IMR-90 (cell line): ENCODE measurements at regions not wholly inside any gene's neighbourhood (a gene's known extent, or its start where the extent isn't known, plus 50 kb on each side); places are given as distances from the start of the nearest gene placed in this dataset.
A peak's percentile ranks its signal among the peaks of the same experiment; 100 is the strongest.

Experiments
- ATAC-seq: fragments of 200-7000 bp; cut with Tn5 transposase; 2 replicates; pipeline ENCODE4 v1.9.1; 2020; ENCODE audit warnings: low read depth, mild to moderate bottlenecking, moderate library complexity
- BruUV-seq: library from RNA; stranded (reverse); fragments of 400-500 nt; replicated peaks from 2 replicates; lab custom pipeline; 2021; lab: Mats Ljungman, UMichigan
- CTCF ChIA-PET: fragments of 300-600 bp; formaldehyde crosslinking; extraction: SDS; loops from one replicate; lab custom pipeline; 2021; ENCODE audit warnings: antibody characterized with exemption; lab: Yijun Ruan, JAX
- POLR2A ChIA-PET: fragments of 300-600 bp; sonication (Branson Sonifier 250); formaldehyde crosslinking; loops from one replicate; lab custom pipeline; 2022; ENCODE audit warnings: antibody characterized with exemption; ENCODE audit not compliant: unreplicated experiment; lab: Charles Lee
- DNase-seq: peaks from one replicate; pipeline ENCODE4 v3.0.0; 2013
- H2AFZ ChIP-seq: replicated peaks from 2 replicates; pipeline ENCODE3; 2013; ENCODE audit warnings: low read length, mild to moderate bottlenecking; ENCODE audit not compliant: poor library complexity
- H2AK5ac ChIP-seq: 2 replicates; pipeline ENCODE4 v1.6.1; 2013; ENCODE audit warnings: low read depth, low read length, inconsistent platforms
- H2AK9ac ChIP-seq: replicated peaks from 2 replicates; pipeline ENCODE3; 2013; ENCODE audit warnings: mild to moderate bottlenecking, low read depth, low read length, moderate library complexity; ENCODE audit not compliant: poor library complexity
- H2BK120ac ChIP-seq: 2 replicates; pipeline ENCODE4 v1.6.1; 2013; ENCODE audit warnings: low read depth, low read length, inconsistent platforms
- H2BK15ac ChIP-seq: 3 replicates; pipeline ENCODE4 v1.6.1; 2013; ENCODE audit warnings: low read depth, low read length, inconsistent platforms
- H2BK20ac ChIP-seq: 2 replicates; pipeline ENCODE4 v1.6.1; 2013; ENCODE audit warnings: low read depth, mild to moderate bottlenecking, inconsistent platforms, low read length, moderate library complexity
- H2BK5ac ChIP-seq: 2 replicates; pipeline ENCODE4 v1.6.1; 2013; ENCODE audit warnings: mild to moderate bottlenecking, low read depth, low read length, inconsistent platforms; ENCODE audit not compliant: poor library complexity, severe bottlenecking
- H3K14ac ChIP-seq: replicated peaks from 2 replicates; pipeline ENCODE4 v1.6.1; 2013; ENCODE audit warnings: low read depth, low read length, inconsistent platforms
- H3K18ac ChIP-seq: 2 replicates; pipeline ENCODE4 v1.6.1; 2013; ENCODE audit warnings: low read depth, low read length, control low read depth
- H3K23ac ChIP-seq: 2 replicates; pipeline ENCODE4 v1.6.1; 2013; ENCODE audit warnings: low read depth, low read length, inconsistent platforms
- H3K27ac ChIP-seq: 2 replicates; pipeline ENCODE4 v1.5.1; 2013; ENCODE audit warnings: mild to moderate bottlenecking, control low read depth, low read length; ENCODE audit not compliant: insufficient read depth
- H3K27me3 ChIP-seq: 2 replicates; pipeline ENCODE4 v1.6.1; 2013; ENCODE audit warnings: low read length; ENCODE audit not compliant: control insufficient read depth, insufficient read depth
- H3K36me3 ChIP-seq: 2 replicates; pipeline ENCODE4 v1.6.1; 2013; ENCODE audit warnings: low read length, mixed read lengths; ENCODE audit not compliant: control insufficient read depth, insufficient read depth
- H3K4ac ChIP-seq: 2 replicates; pipeline ENCODE4 v1.6.1; 2013; ENCODE audit warnings: low read depth, low read length, inconsistent platforms
- H3K4me1 ChIP-seq: 2 replicates; pipeline ENCODE4 v1.6.1; 2013; ENCODE audit warnings: low read length, mixed read lengths; ENCODE audit not compliant: control insufficient read depth, insufficient read depth
- H3K4me2 ChIP-seq: 2 replicates; pipeline ENCODE4 v1.6.1; 2013; ENCODE audit warnings: low read depth, mild to moderate bottlenecking, control low read depth, low read length, moderate library complexity
- H3K4me3 ChIP-seq: 2 replicates; pipeline ENCODE4 v1.5.1; 2013; ENCODE audit warnings: low read depth, mild to moderate bottlenecking, control low read depth, low read length, moderate library complexity; ENCODE audit not compliant: insufficient read depth
- H3K56ac ChIP-seq: 2 replicates; pipeline ENCODE4 v1.6.1; 2013; ENCODE audit warnings: low read length, inconsistent platforms; ENCODE audit not compliant: insufficient read depth; ENCODE audit errors: extremely low read depth
- H3K79me1 ChIP-seq, 2 experiments: 2 replicates each; pipeline ENCODE4 v1.6.1; 2013; ENCODE audit warnings: low read length in 2 of 2, inconsistent platforms in 1 of 2, low read depth in 1 of 2
- H3K9ac ChIP-seq: 2 replicates; pipeline ENCODE4 v1.6.1; 2013; ENCODE audit warnings: low read depth, low read length, control low read depth
- H3K9me1 ChIP-seq: 2 replicates; pipeline ENCODE4 v1.6.1; 2013; ENCODE audit warnings: low read length, inconsistent platforms; ENCODE audit not compliant: insufficient read depth
- H3K9me3 ChIP-seq: 2 replicates; pipeline ENCODE4 v1.6.1; 2013; ENCODE audit warnings: low read length; ENCODE audit not compliant: control insufficient read depth, insufficient read depth
- H4K20me1 ChIP-seq: 2 replicates; pipeline ENCODE4 v1.6.1; 2013; ENCODE audit warnings: low read length, inconsistent platforms; ENCODE audit not compliant: insufficient read depth
- H4K5ac ChIP-seq: 2 replicates; pipeline ENCODE4 v1.6.1; 2013; ENCODE audit warnings: mild to moderate bottlenecking, low read depth, low read length, control low read depth
- H4K8ac ChIP-seq, 2 experiments: 2 replicates each; pipeline ENCODE4 v1.6.1; 2013; ENCODE audit warnings: low read depth in 2 of 2, low read length in 2 of 2, control low read depth in 1 of 2, inconsistent platforms in 1 of 2
- H4K91ac ChIP-seq: 2 replicates; pipeline ENCODE4 v1.6.1; 2013; ENCODE audit warnings: low read depth, low read length, inconsistent platforms; ENCODE audit not compliant: insufficient read depth
- CEBPB ChIP-seq: IDR thresholded peaks from 2 replicates; pipeline ENCODE4 v1.6.1; 2012; ENCODE audit warnings: low read depth, low read length, improper control_type of control experiment
- FOS ChIP-seq: fragments of 150-350 bp; IDR thresholded peaks from 2 replicates; pipeline ENCODE4 v1.6.1; 2016; ENCODE audit warnings: low read depth, low read length
- NFE2L2 ChIP-seq: fragments of 150-350 bp; IDR thresholded peaks from 2 replicates; pipeline ENCODE4 v1.6.1; 2016; ENCODE audit warnings: low read depth, mild to moderate bottlenecking, low read length
- POLR2A ChIP-seq: IDR thresholded peaks from 2 replicates; pipeline ENCODE4 v1.6.1; 2012; ENCODE audit warnings: mild to moderate bottlenecking, low read depth, low read length
- RFX5 ChIP-seq: IDR thresholded peaks from 2 replicates; pipeline ENCODE4 v1.8.0; 2012; ENCODE audit warnings: low read depth, mild to moderate bottlenecking, low read length, moderate library complexity
- WGBS, 2 experiments: methylation state at CpG; one replicate each; pipeline versions ENCODE4 v1.1.5 to v1.1.7; 2013; ENCODE audit warnings: missing lambda C conversion rate in 2 of 2; ENCODE audit not compliant: insufficient read length in 1 of 2; ENCODE audit errors: extremely low coverage in 2 of 2; 5-methylcytosine and 5-hydroxymethylcytosine counted together
- dilution Hi-C: fragments of 300-500 bp; cut with HindIII; formaldehyde crosslinking; loops from one replicate; pipeline ENCODE4 v1.14.3; 2018; ENCODE audit warnings: low sequenced_read_pairs; ENCODE audit not compliant: unreplicated experiment
- in situ Hi-C: fragments of 300-500 bp; cut with MboI; formaldehyde crosslinking; loops from 3 replicates; pipeline ENCODE4 v1.14.3; 2019; ENCODE audit warnings: low sequenced_read_pairs, inconsistent platforms, mixed read lengths
- intact Hi-C: fragments of 100-400 bp; cut with micrococcal nuclease; formaldehyde crosslinking; loops from 2 replicates; pipeline ENCODE4 v1.10.0; 2022
- TF ChIP-seq, protein P1 (sequence below): fragments of 150-350 bp; IDR thresholded peaks from 2 replicates; pipeline ENCODE4 v1.6.1; 2016; ENCODE audit warnings: low read depth, mild to moderate bottlenecking, low read length, moderate library complexity, borderline replicate concordance
- TF ChIP-seq, protein P2 (sequence below): conservative IDR thresholded peaks from 2 replicates; pipeline ENCODE4 v1.5.1; 2012; ENCODE audit warnings: mild to moderate bottlenecking, low read depth, low read length, improper control_type of control experiment

DNA sequence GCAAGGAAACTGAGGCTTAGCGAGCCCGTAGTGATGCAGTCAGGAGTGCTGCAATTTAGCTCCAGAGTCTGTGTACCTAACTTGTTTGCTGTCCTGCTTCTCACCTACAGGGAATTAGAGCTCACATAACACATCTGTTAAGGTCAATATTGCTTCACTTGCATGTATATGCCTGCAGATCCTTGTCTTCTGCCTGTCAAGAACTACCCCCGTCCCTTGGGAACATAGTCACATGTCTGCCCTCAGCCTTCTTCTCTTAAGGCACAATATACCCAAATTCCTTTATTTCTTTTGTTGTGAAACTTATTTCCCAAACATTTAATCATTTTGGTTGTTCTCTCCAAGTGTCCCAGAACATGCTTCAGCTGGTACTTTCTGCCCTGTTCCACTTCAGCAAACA lies 103.3 kb upstream of the LEF1 start:
- peak overlapping the region; percentile 46; the same call in 1 of the 2 replicates for H3K27ac ChIP-seq
- H3K36me3 ChIP-seq, result no peaks in the 10 kb centered on the region
- peak overlapping the region; percentile 15 to 40; a peak in 3 of 4 replicates for H4K8ac ChIP-seq
- H3K4me1 ChIP-seq, result peaks cover 9% of the 10 kb centered on the region
- no peak for TF ChIP-seq CEBPB
- no peak for TF ChIP-seq POLR2A
- TF ChIP-seq FOS, result no peak
- TF ChIP-seq, protein P1, sequence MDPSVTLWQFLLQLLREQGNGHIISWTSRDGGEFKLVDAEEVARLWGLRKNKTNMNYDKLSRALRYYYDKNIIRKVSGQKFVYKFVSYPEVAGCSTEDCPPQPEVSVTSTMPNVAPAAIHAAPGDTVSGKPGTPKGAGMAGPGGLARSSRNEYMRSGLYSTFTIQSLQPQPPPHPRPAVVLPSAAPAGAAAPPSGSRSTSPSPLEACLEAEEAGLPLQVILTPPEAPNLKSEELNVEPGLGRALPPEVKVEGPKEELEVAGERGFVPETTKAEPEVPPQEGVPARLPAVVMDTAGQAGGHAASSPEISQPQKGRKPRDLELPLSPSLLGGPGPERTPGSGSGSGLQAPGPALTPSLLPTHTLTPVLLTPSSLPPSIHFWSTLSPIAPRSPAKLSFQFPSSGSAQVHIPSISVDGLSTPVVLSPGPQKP, result no peak
- TF ChIP-seq RFX5, result no peak
- TF ChIP-seq, protein P2, sequence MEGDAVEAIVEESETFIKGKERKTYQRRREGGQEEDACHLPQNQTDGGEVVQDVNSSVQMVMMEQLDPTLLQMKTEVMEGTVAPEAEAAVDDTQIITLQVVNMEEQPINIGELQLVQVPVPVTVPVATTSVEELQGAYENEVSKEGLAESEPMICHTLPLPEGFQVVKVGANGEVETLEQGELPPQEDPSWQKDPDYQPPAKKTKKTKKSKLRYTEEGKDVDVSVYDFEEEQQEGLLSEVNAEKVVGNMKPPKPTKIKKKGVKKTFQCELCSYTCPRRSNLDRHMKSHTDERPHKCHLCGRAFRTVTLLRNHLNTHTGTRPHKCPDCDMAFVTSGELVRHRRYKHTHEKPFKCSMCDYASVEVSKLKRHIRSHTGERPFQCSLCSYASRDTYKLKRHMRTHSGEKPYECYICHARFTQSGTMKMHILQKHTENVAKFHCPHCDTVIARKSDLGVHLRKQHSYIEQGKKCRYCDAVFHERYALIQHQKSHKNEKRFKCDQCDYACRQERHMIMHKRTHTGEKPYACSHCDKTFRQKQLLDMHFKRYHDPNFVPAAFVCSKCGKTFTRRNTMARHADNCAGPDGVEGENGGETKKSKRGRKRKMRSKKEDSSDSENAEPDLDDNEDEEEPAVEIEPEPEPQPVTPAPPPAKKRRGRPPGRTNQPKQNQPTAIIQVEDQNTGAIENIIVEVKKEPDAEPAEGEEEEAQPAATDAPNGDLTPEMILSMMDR, result no peak
- no peak for TF ChIP-seq NFE2L2
- peak overlapping the region; percentile 40; the same call in 1 of the 2 replicates for H2AK5ac ChIP-seq
- peak overlapping the region; percentile 60 for H3K18ac ChIP-seq
- H2AFZ ChIP-seq, result no peak overlapping the region
- peak overlapping the region; percentile 40 for H3K4me2 ChIP-seq
- peak overlapping the region; percentile 12 for H4K5ac ChIP-seq
- 0 out of 2 replicates have a peak overlapping the region, but pooled peaks have one; percentile 43 for H3K23ac ChIP-seq
- peak overlapping the region; percentile 6 for H3K14ac ChIP-seq
- H3K56ac ChIP-seq, result no peak overlapping the region; the same call in 1 of the 2 replicates
- H2BK20ac ChIP-seq, result peak overlapping the region; percentile 85
- H2BK15ac ChIP-seq, result peak overlapping the region; percentile 80; the same call in 1 of the 3 replicates
- H3K9me1 ChIP-seq, result peaks cover 9% of the 10 kb centered on the region
- DNase-seq (peak; percentile 5), ATAC-seq (no peak)
- no peak overlapping the region for H3K9ac ChIP-seq
- H2BK120ac ChIP-seq, result peak overlapping the region; percentile 69
- no TSS peak for BruUV-seq
- H2AK9ac ChIP-seq, result no peak overlapping the region
- intact Hi-C loops (no loop called here), in situ Hi-C loops (no loop called here), dilution Hi-C loops (no loop called here)
- ChIA-PET POLR2A (no interaction called here), CTCF (interaction anchor here (1.0 kb wide), 1 partner anchor 300 kb away, joined by 7 read pairs; no protein-coding TSS in a partner anchor)
- peak overlapping the region; percentile 64; the same call in 1 of the 2 replicates for H4K91ac ChIP-seq
- peak overlapping the region; percentile 24 for H2BK5ac ChIP-seq
- H3K9me3 ChIP-seq, result no peaks in the 10 kb centered on the region
- H3K4me3 ChIP-seq, result no peak overlapping the region
- no peaks in the 10 kb centered on the region for H3K79me1 ChIP-seq
- WGBS, 2 experiments, result no CpG with 5 or more reads among the region's 3 CpGs
- H4K20me1 ChIP-seq, result no peaks in the 10 kb centered on the region
- H3K4ac ChIP-seq, result peak overlapping the region; percentile 44
- 0 out of 2 replicates have a peak, but pooled peaks cover 3% of the 10 kb centered on the region for H3K27me3 ChIP-seq
